ENCODE measurements at regions not wholly inside any gene's neighbourhood (a gene's known extent, or its start where the extent isn't known, plus 50 kb on each side); places are given as distances from the start of the nearest gene placed in this dataset.
A peak's percentile ranks its signal among the peaks of the same experiment; 100 is the strongest.

GRCh38 chr18:4641771-4642368 is 186.8 kb upstream of the DLGAP1 start:
- Histone ChIP-seq H3K27ac (ENCODE audit: low read depth, low read length, poor library complexity, severe bottlenecking) (no peak overlapping the region), H3K9me3 (ENCODE audit: low read length) (no peaks in the 10 kb centered on the region), H2AFZ (ENCODE audit: low read length) (no peak overlapping the region), H3F3A (ENCODE audit: insufficient read depth, low read length) (no peaks in the 10 kb centered on the region), H3K79me2 (ENCODE audit: insufficient read depth, low read length) (no peaks in the 10 kb centered on the region), H3K9ac (ENCODE audit: low read length) (no peak overlapping the region), H3K4me2 (ENCODE audit: low read length) (no peak overlapping the region), H3K4me1 (ENCODE audit: insufficient read depth, low read length, severe bottlenecking) (peaks cover 36% of the 10 kb centered on the region), H3K9me2 (ENCODE audit: low read depth, low read length) (no peaks in the 10 kb centered on the region), H3K4me3 (ENCODE audit: low read depth, low read length, poor library complexity, severe bottlenecking) (no peak overlapping the region), H4K20me1 (ENCODE audit: insufficient read depth, low read length) (no peaks in the 10 kb centered on the region), H3K36me3 (ENCODE audit: insufficient read depth, low read length) (no peaks in the 10 kb centered on the region), H3K27me3 (ENCODE audit: insufficient read depth, low read length) (no peaks in the 10 kb centered on the region)
- TF ChIP-seq CTCF (IDR thresholded peaks at IDR 0.05; ENCODE audit: low read length) (no peak), EZH2 (IDR thresholded peaks at IDR 0.05; ENCODE audit: borderline replicate concordance, low read length) (no peak)

- Histone ChIP-seq H3K4me1 (ENCODE audit: insufficient read depth, low read length, severe bottlenecking) (peaks cover 41% of the 10 kb centered on the region), H2AFZ (ENCODE audit: low read length) (no peak overlapping the region), H3K9ac (ENCODE audit: low read length) (no peak overlapping the region), H3K4me2 (ENCODE audit: low read length) (no peak overlapping the region), H3K27me3 (ENCODE audit: insufficient read depth, low read length) (no peaks in the 10 kb centered on the region), H4K20me1 (ENCODE audit: insufficient read depth, low read length) (no peaks in the 10 kb centered on the region), H3F3A (ENCODE audit: insufficient read depth, low read length) (no peaks in the 10 kb centered on the region), H3K27ac (ENCODE audit: low read depth, low read length, poor library complexity, severe bottlenecking) (peak overlapping the region; percentile 55), H3K36me3 (ENCODE audit: insufficient read depth, low read length) (no peaks in the 10 kb centered on the region), H3K9me2 (ENCODE audit: low read depth, low read length) (no peaks in the 10 kb centered on the region), H3K4me3 (ENCODE audit: low read depth, low read length, poor library complexity, severe bottlenecking) (no peak overlapping the region), H3K9me3 (ENCODE audit: low read length) (no peaks in the 10 kb centered on the region), H3K79me2 (ENCODE audit: insufficient read depth, low read length) (no peaks in the 10 kb centered on the region)
- TF ChIP-seq CTCF (IDR thresholded peaks at IDR 0.05; ENCODE audit: low read length): no peak
- TF ChIP-seq EZH2 (IDR thresholded peaks at IDR 0.05; ENCODE audit: borderline replicate concordance, low read length): no peak
These were observed 185.4 kb upstream of the DLGAP1 start for GRCh38 chr18:4640349-4641012.

DNA sequence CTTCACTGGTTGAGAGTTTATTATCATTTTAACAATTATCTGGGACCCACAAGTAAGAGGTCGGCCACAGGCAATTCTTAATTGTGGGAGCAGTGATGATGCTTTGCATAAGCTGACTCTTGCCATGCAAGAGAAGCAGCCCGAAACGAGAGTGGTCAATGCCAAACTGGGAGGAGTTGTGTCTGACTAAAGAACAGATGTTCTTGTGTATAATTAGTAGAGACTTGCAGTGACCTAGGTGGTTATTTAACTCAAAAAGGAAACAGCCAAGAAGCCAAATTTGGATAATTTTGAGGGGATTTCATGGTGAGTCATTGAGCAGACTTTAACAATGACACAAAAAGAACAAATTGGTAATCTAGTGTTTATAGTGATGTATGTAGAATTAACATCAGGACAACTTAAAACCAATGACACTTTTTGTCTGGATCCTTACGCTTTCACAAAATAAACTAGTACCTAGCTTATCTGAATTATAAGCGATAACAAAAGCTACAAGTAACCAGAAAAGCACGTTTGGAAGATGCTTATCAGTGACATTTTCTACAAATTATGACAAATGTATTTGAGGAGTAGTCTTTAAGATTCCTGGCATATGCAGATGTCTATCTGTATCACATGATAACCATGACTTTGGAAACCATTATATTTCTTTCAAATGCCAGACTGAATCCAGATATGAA is 184.7 kb upstream of the DLGAP1 start:
- Histone ChIP-seq H3K9me3 (ENCODE audit: low read length) (no peaks in the 10 kb centered on the region), H3K36me3 (ENCODE audit: insufficient read depth, low read length) (no peaks in the 10 kb centered on the region), H4K20me1 (ENCODE audit: insufficient read depth, low read length) (no peaks in the 10 kb centered on the region), H3K9me2 (ENCODE audit: low read depth, low read length) (no peaks in the 10 kb centered on the region), H3K27ac (ENCODE audit: low read depth, low read length, poor library complexity, severe bottlenecking) (peak overlapping the region; percentile 55), H3K79me2 (ENCODE audit: insufficient read depth, low read length) (no peaks in the 10 kb centered on the region), H3K27me3 (ENCODE audit: insufficient read depth, low read length) (no peaks in the 10 kb centered on the region), H2AFZ (ENCODE audit: low read length) (no peak overlapping the region), H3F3A (ENCODE audit: insufficient read depth, low read length) (no peaks in the 10 kb centered on the region), H3K9ac (ENCODE audit: low read length) (no peak overlapping the region), H3K4me1 (ENCODE audit: insufficient read depth, low read length, severe bottlenecking) (peaks cover 41% of the 10 kb centered on the region), H3K4me2 (ENCODE audit: low read length) (no peak overlapping the region), H3K4me3 (ENCODE audit: low read depth, low read length, poor library complexity, severe bottlenecking) (no peak overlapping the region)
- TF ChIP-seq EZH2 (IDR thresholded peaks at IDR 0.05; ENCODE audit: borderline replicate concordance, low read length) (no peak), CTCF (IDR thresholded peaks at IDR 0.05; ENCODE audit: low read length) (no peak)
